Keratinocyte (primary cell): ENCODE measurements at regions not wholly inside any gene's neighbourhood (a gene's known extent, or its start where the extent isn't known, plus 50 kb on each side); places are given as distances from the start of the nearest gene placed in this dataset.

Experiments used
- DNase-seq: peaks from one replicate; pipeline ENCODE4 v3.0.0-alpha.2; 2011; ENCODE audit warnings: low read depth, missing footprints, low spot score
- FAIRE-seq: peaks from 2 replicates; lab custom pipeline; 2011; peaks lifted over from hg19 to GRCh38; lab: Jason Lieb, UNC
- H2AFZ ChIP-seq: 2 replicates; pipeline ENCODE4 v1.6.0; 2012; ENCODE audit warnings: low read length, control low read depth, inconsistent platforms; ENCODE audit not compliant: control insufficient read depth
- H3K27ac ChIP-seq: 2 replicates; pipeline ENCODE4 v1.5.1; 2011; ENCODE audit warnings: low read length; ENCODE audit not compliant: control insufficient read depth, insufficient read depth
- H3K27me3 ChIP-seq: 3 replicates; pipeline ENCODE4 v1.6.0; 2011; ENCODE audit warnings: low read length; ENCODE audit not compliant: control insufficient read depth, insufficient read depth; ENCODE audit errors: extremely low read depth
- H3K36me3 ChIP-seq, 2 experiments: 2 replicates in 1 of 2; 3 replicates in 1 of 2; pipeline ENCODE4 v1.5.1; 2011; ENCODE audit warnings: low read length in 2 of 2, mild to moderate bottlenecking in 1 of 2; ENCODE audit not compliant: control insufficient read depth in 2 of 2, insufficient read depth in 2 of 2; ENCODE audit errors: extremely low read depth in 1 of 2
- H3K4me1 ChIP-seq: 3 replicates; pipeline ENCODE4 v1.5.1; 2011; ENCODE audit warnings: low read length; ENCODE audit not compliant: control insufficient read depth, insufficient read depth; ENCODE audit errors: extremely low read depth
- H3K4me2 ChIP-seq: 3 replicates; pipeline ENCODE4 v1.6.0; 2011; ENCODE audit warnings: low read depth, low read length; ENCODE audit not compliant: control insufficient read depth, insufficient read depth; ENCODE audit errors: extremely low read depth
- H3K4me3 ChIP-seq, 3 experiments: fragments of 200-600 bp in 1 of 3; sonication (generic) in 1 of 3; 2 replicates in 2 of 3; 3 replicates in 1 of 3; pipeline ENCODE4 v1.5.1; 2011 to 2016; ENCODE audit warnings: low read length in 3 of 3, mild to moderate bottlenecking in 3 of 3, control low read depth in 2 of 3, inconsistent platforms in 1 of 3, low read depth in 1 of 3, mixed read lengths in 1 of 3, mixed run types in 1 of 3, moderate library complexity in 1 of 3; ENCODE audit not compliant: control insufficient read depth in 2 of 3, insufficient read depth in 2 of 3; ENCODE audit errors: extremely low read depth in 1 of 3
- H3K79me2 ChIP-seq: 2 replicates; pipeline ENCODE4 v1.6.0; 2012; ENCODE audit warnings: low read length; ENCODE audit not compliant: control insufficient read depth, insufficient read depth
- H3K9ac ChIP-seq: 3 replicates; pipeline ENCODE4 v1.6.0; 2011; ENCODE audit warnings: low read length; ENCODE audit not compliant: control insufficient read depth, insufficient read depth; ENCODE audit errors: extremely low read depth
- H3K9me1 ChIP-seq: 3 replicates; pipeline ENCODE4 v1.6.0; 2011; ENCODE audit warnings: low read length; ENCODE audit not compliant: control insufficient read depth, insufficient read depth; ENCODE audit errors: extremely low read depth
- H3K9me3 ChIP-seq: 2 replicates; pipeline ENCODE4 v1.5.1; 2012; ENCODE audit warnings: low read depth, low read length; ENCODE audit not compliant: control insufficient read depth
- H4K20me1 ChIP-seq: 3 replicates; pipeline ENCODE4 v1.6.0; 2011; ENCODE audit warnings: low read length; ENCODE audit not compliant: control insufficient read depth, insufficient read depth; ENCODE audit errors: extremely low read depth
- EZH2 ChIP-seq: IDR thresholded peaks from one replicate; pipeline ENCODE4 v1.6.1; 2012; ENCODE audit warnings: inconsistent platforms, mild to moderate bottlenecking, low read length, moderate library complexity
- dilution Hi-C: fragments of 300-500 bp; cut with MboI; formaldehyde crosslinking; loops from one replicate; pipeline ENCODE4 v1.7.0; 2020; ENCODE audit warnings: low sequenced_read_pairs; ENCODE audit not compliant: extremely low pct_ligation_motif_present
- TF ChIP-seq, protein P1 (sequence below), 3 experiments: IDR thresholded peaks in 1 of 3; conservative IDR thresholded peaks in 1 of 3; optimal IDR thresholded peaks in 1 of 3; 2 replicates in 2 of 3; 3 replicates in 1 of 3; pipeline versions ENCODE3 to v1.5.1; 2011; ENCODE audit warnings: low read length in 3 of 3, mild to moderate bottlenecking in 3 of 3, moderate library complexity in 2 of 3, control low read depth in 1 of 3, inconsistent platforms in 1 of 3; ENCODE audit not compliant: insufficient read depth in 2 of 3; ENCODE audit errors: extremely low read depth in 1 of 3

DNA sequence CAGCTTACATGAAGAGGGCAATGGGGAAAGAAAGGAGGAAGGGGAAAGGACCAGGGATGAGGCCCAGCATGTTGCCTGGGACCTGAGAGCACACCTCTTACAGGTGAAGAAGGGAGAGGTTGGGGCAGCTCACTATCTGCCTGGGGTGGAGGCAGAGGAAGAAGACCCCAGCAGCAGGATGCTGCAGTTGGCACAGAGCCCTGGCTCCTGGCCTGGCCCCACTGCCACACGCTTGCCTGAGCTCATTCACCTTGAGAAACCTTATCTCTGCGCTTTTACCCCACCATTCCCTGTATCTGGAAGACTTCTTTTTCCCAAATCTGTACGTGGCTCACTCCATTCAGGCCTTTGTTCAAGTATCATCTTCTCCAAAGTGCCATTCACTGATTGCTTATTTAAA, 147.8 kb upstream of the TMEM72 start:
- dilution Hi-C loops: no loop called here
- H3K4me1 ChIP-seq: no peaks in the 10 kb centered on the region
- H3K27me3 ChIP-seq: no peaks in the 10 kb centered on the region
- H2AFZ ChIP-seq: no peak overlapping the region
- DNase-seq (no peak), FAIRE-seq (no peak)
- TF ChIP-seq, protein P1, sequence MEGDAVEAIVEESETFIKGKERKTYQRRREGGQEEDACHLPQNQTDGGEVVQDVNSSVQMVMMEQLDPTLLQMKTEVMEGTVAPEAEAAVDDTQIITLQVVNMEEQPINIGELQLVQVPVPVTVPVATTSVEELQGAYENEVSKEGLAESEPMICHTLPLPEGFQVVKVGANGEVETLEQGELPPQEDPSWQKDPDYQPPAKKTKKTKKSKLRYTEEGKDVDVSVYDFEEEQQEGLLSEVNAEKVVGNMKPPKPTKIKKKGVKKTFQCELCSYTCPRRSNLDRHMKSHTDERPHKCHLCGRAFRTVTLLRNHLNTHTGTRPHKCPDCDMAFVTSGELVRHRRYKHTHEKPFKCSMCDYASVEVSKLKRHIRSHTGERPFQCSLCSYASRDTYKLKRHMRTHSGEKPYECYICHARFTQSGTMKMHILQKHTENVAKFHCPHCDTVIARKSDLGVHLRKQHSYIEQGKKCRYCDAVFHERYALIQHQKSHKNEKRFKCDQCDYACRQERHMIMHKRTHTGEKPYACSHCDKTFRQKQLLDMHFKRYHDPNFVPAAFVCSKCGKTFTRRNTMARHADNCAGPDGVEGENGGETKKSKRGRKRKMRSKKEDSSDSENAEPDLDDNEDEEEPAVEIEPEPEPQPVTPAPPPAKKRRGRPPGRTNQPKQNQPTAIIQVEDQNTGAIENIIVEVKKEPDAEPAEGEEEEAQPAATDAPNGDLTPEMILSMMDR (optimal IDR thresholded peaks at IDR 0.05 in 1 of 3, IDR thresholded peaks at IDR 0.05 in 1 of 3, conservative IDR thresholded peaks at IDR 0.05 in 1 of 3; ENCODE audit: extremely low read depth in 1 of 3, insufficient read depth in 2 of 3, low read length in 3 of 3): no peak
- TF ChIP-seq EZH2: no peak
- H3K9me3 ChIP-seq: no peaks in the 10 kb centered on the region
- no peak overlapping the region for H3K27ac ChIP-seq
- no peaks in the 10 kb centered on the region for H3K9me1 ChIP-seq
- H4K20me1 ChIP-seq: no peaks in the 10 kb centered on the region
- no peak overlapping the region for H3K4me3 ChIP-seq
- no peak overlapping the region for H3K9ac ChIP-seq
- no peaks in the 10 kb centered on the region for H3K79me2 ChIP-seq
- H3K36me3 ChIP-seq: no peaks in the 10 kb centered on the region
- H3K4me2 ChIP-seq: no peak overlapping the region

DNA sequence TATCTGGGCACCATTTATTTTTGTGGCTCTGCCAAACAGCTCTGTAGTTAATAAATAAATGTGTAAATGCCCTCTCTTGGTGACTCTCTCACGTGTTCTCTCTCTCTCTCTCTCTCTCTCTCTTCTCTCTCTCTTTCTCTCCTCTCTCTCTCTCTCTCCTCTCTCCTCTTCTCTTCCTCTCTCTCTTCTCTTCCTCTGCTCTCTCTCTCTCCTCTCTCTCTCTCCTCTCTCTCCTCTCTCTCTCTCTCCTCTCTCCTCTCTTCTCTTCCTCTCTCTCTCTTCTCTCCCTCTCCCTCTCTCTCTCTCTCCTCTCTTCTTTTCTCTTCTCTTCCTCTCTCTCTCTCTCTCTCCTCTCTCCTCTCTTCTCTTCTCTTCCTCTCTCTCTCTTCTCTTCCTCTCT, 145.8 kb upstream of the TMEM72 start:
- Histone ChIP-seq H3K36me3 (no peaks in the 10 kb centered on the region), H3K9ac (no peak overlapping the region), H3K27me3 (no peaks in the 10 kb centered on the region), H3K9me3 (no peaks in the 10 kb centered on the region), H2AFZ (no peak overlapping the region), H3K79me2 (no peaks in the 10 kb centered on the region), H3K27ac (no peak overlapping the region), H3K4me1 (no peaks in the 10 kb centered on the region), H3K9me1 (no peaks in the 10 kb centered on the region), H3K4me2 (no peak overlapping the region), H4K20me1 (no peaks in the 10 kb centered on the region), H3K4me3 (no peak overlapping the region)
- FAIRE-seq: no peak
- no peak for DNase-seq
- dilution Hi-C loops: no loop called here
- TF ChIP-seq, protein P1 (optimal IDR thresholded peaks at IDR 0.05 in 1 of 3, IDR thresholded peaks at IDR 0.05 in 1 of 3, conservative IDR thresholded peaks at IDR 0.05 in 1 of 3; ENCODE audit: extremely low read depth in 1 of 3, insufficient read depth in 2 of 3, low read length in 3 of 3): no peak
- TF ChIP-seq EZH2: no peak
